ENCODE measurements at regions not wholly inside any gene's neighbourhood (a gene's known extent, or its start where the extent isn't known, plus 50 kb on each side); places are given as distances from the start of the nearest gene placed in this dataset.

- no peaks in the 10 kb centered on the region for H3K9me2 ChIP-seq (ENCODE audit: insufficient read depth)
- no peak overlapping the region for H3K27ac ChIP-seq
- no peaks in the 10 kb centered on the region for H3K79me2 ChIP-seq (ENCODE audit: insufficient read depth)
- peak overlapping the region; percentile 82 for H3K4me2 ChIP-seq (ENCODE audit: unreplicated experiment)
- peak overlapping the region; percentile 22; the same call in 1 of the 2 replicates for H3K9ac ChIP-seq
- 0 out of 2 replicates have a peak, but pooled peaks cover 3% of the 10 kb centered on the region for H3K4me1 ChIP-seq (ENCODE audit: insufficient read depth)
- in situ Hi-C loops (cut with MboI), result loop anchor here (10.0 to 25.0 kb wide), 2 partner anchors 329 to 522 kb away; partner anchors contain the start of gene MAP1B
- no peaks in the 10 kb centered on the region for H3F3A ChIP-seq (ENCODE audit: insufficient read depth)
- peak overlapping the region; percentile 60 for H3K4me3 ChIP-seq
- DNase-seq, result peak; percentile 92
- H3K36me3 ChIP-seq (ENCODE audit: low read depth), result no peaks in the 10 kb centered on the region
- H3K9me3 ChIP-seq (ENCODE audit: low read depth), result no peaks in the 10 kb centered on the region
- H3K27me3 ChIP-seq (replicated peaks; ENCODE audit: insufficient read depth), result 0 out of 2 replicates have a peak, but pooled peaks cover 1% of the 10 kb centered on the region
- H4K20me1 ChIP-seq (ENCODE audit: insufficient read depth), result no peaks in the 10 kb centered on the region
- TF ChIP-seq EZH2 (IDR thresholded peaks at IDR 0.05; ENCODE audit: insufficient read depth, poor library complexity, severe bottlenecking) (no peak), EZH2phosphoT487 (IDR thresholded peaks at IDR 0.05; ENCODE audit: insufficient read depth, low read depth) (no peak)
- 20 to 25% methylated on average over 27 of the region's 27 CpGs for WGBS, 2 experiments (ENCODE audit: low coverage in 1 of 2, low lambda C conversion rate in 2 of 2, missing lambda C conversion rate in 2 of 2)
- peak overlapping the region; percentile 84 for H2AFZ ChIP-seq
These were observed 64.0 kb downstream of the CARTPT start for GRCh38 chr5:71782771-71783770.

GRCh38 chr5:71783891-71784290 lies 64.8 kb downstream of the CARTPT start:
- Histone ChIP-seq H3K27me3 (replicated peaks; ENCODE audit: insufficient read depth) (peaks cover 10% of the 10 kb centered on the region; the same call in 1 of the 2 replicates), H3K9me3 (ENCODE audit: low read depth) (no peaks in the 10 kb centered on the region), H3K4me1 (ENCODE audit: insufficient read depth) (0 out of 2 replicates have a peak, but pooled peaks cover 3% of the 10 kb centered on the region), H4K20me1 (ENCODE audit: insufficient read depth) (no peaks in the 10 kb centered on the region), H3K79me2 (ENCODE audit: insufficient read depth) (no peaks in the 10 kb centered on the region), H3K27ac (no peak overlapping the region), H3K9ac (no peak overlapping the region), H2AFZ (no peak overlapping the region), H3K36me3 (ENCODE audit: low read depth) (no peaks in the 10 kb centered on the region), H3F3A (ENCODE audit: insufficient read depth) (no peaks in the 10 kb centered on the region), H3K4me2 (ENCODE audit: unreplicated experiment) (no peak overlapping the region), H3K4me3 (no peak overlapping the region), H3K9me2 (ENCODE audit: insufficient read depth) (no peaks in the 10 kb centered on the region)
- 80 to 85% methylated on average over 6 of the region's 6 CpGs for WGBS, 2 experiments (ENCODE audit: low coverage in 1 of 2, low lambda C conversion rate in 2 of 2, missing lambda C conversion rate in 2 of 2)
- DNase-seq, result no peak
- in situ Hi-C loops (cut with MboI), result loop anchor here (10.0 to 25.0 kb wide), 2 partner anchors 328 to 521 kb away; partner anchors contain the start of gene MAP1B
- TF ChIP-seq EZH2phosphoT487 (IDR thresholded peaks at IDR 0.05; ENCODE audit: insufficient read depth, low read depth) (no peak), EZH2 (IDR thresholded peaks at IDR 0.05; ENCODE audit: insufficient read depth, poor library complexity, severe bottlenecking) (no peak)

- H4K20me1 ChIP-seq (ENCODE audit: insufficient read depth), result no peaks in the 10 kb centered on the region
- no peak overlapping the region for H3K9ac ChIP-seq
- in situ Hi-C loops (cut with MboI), result loop anchor here (10.0 to 25.0 kb wide), 2 partner anchors 326 to 518 kb away; partner anchors contain the start of gene MAP1B
- no peak overlapping the region for H3K27ac ChIP-seq
- no peak for TF ChIP-seq EZH2 (IDR thresholded peaks at IDR 0.05; ENCODE audit: insufficient read depth, poor library complexity, severe bottlenecking)
- no peak for TF ChIP-seq EZH2phosphoT487 (IDR thresholded peaks at IDR 0.05; ENCODE audit: insufficient read depth, low read depth)
- no peaks in the 10 kb centered on the region for H3K9me2 ChIP-seq (ENCODE audit: insufficient read depth)
- H3K4me3 ChIP-seq, result no peak overlapping the region
- 65 to 66% methylated on average over 8 of the region's 8 CpGs for WGBS, 2 experiments (ENCODE audit: low coverage in 1 of 2, low lambda C conversion rate in 2 of 2, missing lambda C conversion rate in 2 of 2)
- H2AFZ ChIP-seq, result no peak overlapping the region
- no peak for DNase-seq
- H3K4me1 ChIP-seq (ENCODE audit: insufficient read depth), result 0 out of 2 replicates have a peak, but pooled peaks cover 3% of the 10 kb centered on the region
- H3K36me3 ChIP-seq (ENCODE audit: low read depth), result no peaks in the 10 kb centered on the region
- H3K27me3 ChIP-seq (replicated peaks; ENCODE audit: insufficient read depth), result peaks cover 14% of the 10 kb centered on the region; the same call in 1 of the 2 replicates
- H3K4me2 ChIP-seq (ENCODE audit: unreplicated experiment), result no peak overlapping the region
- no peaks in the 10 kb centered on the region for H3K79me2 ChIP-seq (ENCODE audit: insufficient read depth)
- no peaks in the 10 kb centered on the region for H3F3A ChIP-seq (ENCODE audit: insufficient read depth)
- H3K9me3 ChIP-seq (ENCODE audit: low read depth), result no peaks in the 10 kb centered on the region
These were observed 67.4 kb downstream of the CARTPT start for GRCh38 chr5:71786337-71787055.

- Histone ChIP-seq H3K4me2 (ENCODE audit: unreplicated experiment) (no peak overlapping the region), H4K20me1 (ENCODE audit: insufficient read depth) (no peaks in the 10 kb centered on the region), H3K79me2 (ENCODE audit: insufficient read depth) (no peaks in the 10 kb centered on the region), H3K27ac (no peak overlapping the region), H2AFZ (no peak overlapping the region), H3K9ac (no peak overlapping the region), H3K36me3 (ENCODE audit: low read depth) (no peaks in the 10 kb centered on the region), H3F3A (ENCODE audit: insufficient read depth) (no peaks in the 10 kb centered on the region), H3K4me1 (ENCODE audit: insufficient read depth) (no peaks in the 10 kb centered on the region), H3K4me3 (no peak overlapping the region), H3K9me3 (ENCODE audit: low read depth) (no peaks in the 10 kb centered on the region), H3K9me2 (ENCODE audit: insufficient read depth) (no peaks in the 10 kb centered on the region), H3K27me3 (replicated peaks; ENCODE audit: insufficient read depth) (peaks cover 14% of the 10 kb centered on the region; the same call in 1 of the 2 replicates)
- TF ChIP-seq EZH2phosphoT487 (IDR thresholded peaks at IDR 0.05; ENCODE audit: insufficient read depth, low read depth), result no peak
- no peak for TF ChIP-seq EZH2 (IDR thresholded peaks at IDR 0.05; ENCODE audit: insufficient read depth, poor library complexity, severe bottlenecking)
- DNase-seq, result no peak
- 70 to 83% methylated on average over 2 of the region's 2 CpGs for WGBS, 2 experiments (ENCODE audit: low coverage in 1 of 2, low lambda C conversion rate in 2 of 2, missing lambda C conversion rate in 2 of 2)
- in situ Hi-C loops (cut with MboI), result loop anchor here (10.0 to 25.0 kb wide), 2 partner anchors 324 to 516 kb away; partner anchors contain the start of gene MAP1B
These were observed 69.7 kb downstream of the CARTPT start for GRCh38 chr5:71788794-71789193.
